HUES64 (cell line): ENCODE measurements at regions not wholly inside any gene's neighbourhood (a gene's known extent, or its start where the extent isn't known, plus 50 kb on each side); places are given as distances from the start of the nearest gene placed in this dataset.
"Not testable (repeated sequence)": the region's sequence is repeated elsewhere in the genome, so short reads cannot be mapped to it uniquely, and the experiment has no call there.

ENCODE experiments used
- H3K27ac ChIP-seq: 2 replicates; pipeline ENCODE4 v1.7.0; 2013; ENCODE audit warnings: low read depth, low read length, inconsistent platforms
- H3K27me3 ChIP-seq: 2 replicates; pipeline ENCODE4 v1.6.1; 2013; ENCODE audit warnings: mild to moderate bottlenecking, low read length; ENCODE audit not compliant: insufficient read depth
- H3K36me3 ChIP-seq: 2 replicates; pipeline ENCODE4 v1.6.1; 2013; ENCODE audit warnings: mild to moderate bottlenecking, low read length; ENCODE audit not compliant: insufficient read depth
- H3K4me1 ChIP-seq: 2 replicates; pipeline ENCODE4 v1.6.1; 2013; ENCODE audit warnings: mild to moderate bottlenecking, low read length, moderate library complexity; ENCODE audit not compliant: insufficient read depth
- H3K4me3 ChIP-seq: 2 replicates; pipeline ENCODE4 v1.5.1; 2013; ENCODE audit warnings: mild to moderate bottlenecking, low read length, moderate library complexity
- H3K9ac ChIP-seq: 2 replicates; pipeline ENCODE4 v1.6.1; 2013; ENCODE audit warnings: mild to moderate bottlenecking, low read depth, low read length
- H3K9me3 ChIP-seq: 2 replicates; pipeline ENCODE4 v1.6.1; 2013; ENCODE audit warnings: low read depth, low read length; ENCODE audit not compliant: insufficient read depth
- WGBS: fragments of 150-250, 120-280 bp; methylation state at CpG from one replicate; pipeline ENCODE4 v1.1.7; 2013; ENCODE audit warnings: missing lambda C conversion rate; 5-methylcytosine and 5-hydroxymethylcytosine counted together

- H3K36me3 ChIP-seq, H3K9ac ChIP-seq, H3K4me1 ChIP-seq, H3K27ac ChIP-seq, H3K27me3 ChIP-seq, H3K4me3 ChIP-seq: not testable (repeated sequence)
- WGBS: 45% methylated on average over 2 of the region's 5 CpGs
- peaks cover 41% of the 10 kb centered on the region for H3K9me3 ChIP-seq
Observed at GRCh38 chr21:9031482-9032374, 1489.7 kb upstream of the TPTE start.

GRCh38 chr21:9032547-9032946, 1488.8 kb upstream of the TPTE start:
- H3K4me1 ChIP-seq, H3K27ac ChIP-seq, H3K9ac ChIP-seq, H3K36me3 ChIP-seq, H3K27me3 ChIP-seq, H3K4me3 ChIP-seq: not testable (repeated sequence)
- WGBS: no CpG with 5 or more reads among the region's 2 CpGs
- H3K9me3 ChIP-seq: peaks cover 40% of the 10 kb centered on the region

- not testable (repeated sequence) for H3K27me3 ChIP-seq, H3K4me3 ChIP-seq, H3K9ac ChIP-seq, H3K36me3 ChIP-seq, H3K4me1 ChIP-seq, H3K27ac ChIP-seq
- peaks cover 35% of the 10 kb centered on the region for H3K9me3 ChIP-seq
- WGBS: 42% methylated on average over 4 of the region's 8 CpGs
Observed at GRCh38 chr21:9033295-9033694, 1488.1 kb upstream of the TPTE start.

GRCh38 chr21:9034491-9035200, 1486.7 kb upstream of the TPTE start:
- not testable (repeated sequence) for H3K9ac ChIP-seq, H3K4me1 ChIP-seq, H3K4me3 ChIP-seq, H3K27me3 ChIP-seq, H3K36me3 ChIP-seq, H3K27ac ChIP-seq
- peaks cover 30% of the 10 kb centered on the region for H3K9me3 ChIP-seq
- WGBS: 65% methylated on average over 4 of the region's 8 CpGs

GRCh38 chr21:9035225-9035624, 1486.2 kb upstream of the TPTE start:
- H3K9me3 ChIP-seq: peaks cover 32% of the 10 kb centered on the region
- not testable (repeated sequence) for H3K9ac ChIP-seq, H3K4me1 ChIP-seq, H3K4me3 ChIP-seq, H3K27ac ChIP-seq, H3K36me3 ChIP-seq, H3K27me3 ChIP-seq
- WGBS: no CpG with 5 or more reads among the region's 1 CpG

- WGBS: 80% methylated on average over 1 of the region's 2 CpGs
Observed at GRCh38 chr21:9035970-9036369, 1485.4 kb upstream of the TPTE start.

GRCh38 chr21:9036966-9037587, 1484.3 kb upstream of the TPTE start:
- H3K9ac ChIP-seq, H3K27me3 ChIP-seq, H3K36me3 ChIP-seq, H3K27ac ChIP-seq, H3K4me1 ChIP-seq, H3K4me3 ChIP-seq: not testable (repeated sequence)
- 81% methylated on average over 3 of the region's 4 CpGs for WGBS
- H3K9me3 ChIP-seq: peaks cover 32% of the 10 kb centered on the region

More at GRCh38 chr21:9035970-9036369, 1485.4 kb upstream of the TPTE start:
- H3K9ac ChIP-seq, H3K4me1 ChIP-seq, H3K36me3 ChIP-seq, H3K4me3 ChIP-seq, H3K27ac ChIP-seq, H3K27me3 ChIP-seq: not testable (repeated sequence)
- H3K9me3 ChIP-seq: peaks cover 32% of the 10 kb centered on the region

- not testable (repeated sequence) for H3K36me3 ChIP-seq, H3K27me3 ChIP-seq, H3K27ac ChIP-seq, H3K9ac ChIP-seq, H3K4me3 ChIP-seq, H3K4me1 ChIP-seq
- 78% methylated on average over 38 of the region's 39 CpGs for WGBS
- H3K9me3 ChIP-seq: peaks cover 32% of the 10 kb centered on the region
Observed at GRCh38 chr21:9037588-9038544, 1483.5 kb upstream of the TPTE start.

GRCh38 chr21:9039520-9040365, 1481.6 kb upstream of the TPTE start:
- WGBS: 83% methylated on average over 44 of the region's 45 CpGs
- H3K9me3 ChIP-seq: peaks cover 26% of the 10 kb centered on the region

GRCh38 chr21:9040406-9040805, 1481.0 kb upstream of the TPTE start:
- peaks cover 24% of the 10 kb centered on the region for H3K9me3 ChIP-seq
- H3K4me1 ChIP-seq, H3K36me3 ChIP-seq, H3K27me3 ChIP-seq, H3K27ac ChIP-seq, H3K9ac ChIP-seq, H3K4me3 ChIP-seq: not testable (repeated sequence)
- WGBS: 86% methylated on average over 19 of the region's 19 CpGs

More at GRCh38 chr21:9039520-9040365, 1481.6 kb upstream of the TPTE start:
- not testable (repeated sequence) for H3K9ac ChIP-seq, H3K36me3 ChIP-seq, H3K4me3 ChIP-seq, H3K4me1 ChIP-seq, H3K27me3 ChIP-seq, H3K27ac ChIP-seq
